HG03571 (cell line): ENCODE measurements at regions not wholly inside any gene's neighbourhood (a gene's known extent, or its start where the extent isn't known, plus 50 kb on each side); places are given as distances from the start of the nearest gene placed in this dataset.

ENCODE experiments used
- ATAC-seq: cut with Tn5 transposase; IDR thresholded peaks from one replicate; pipeline ENCODE4 v1.9.1; 2021; ENCODE audit not compliant: unreplicated experiment

GRCh38 chr16:55041540-55042234, 111.0 kb downstream of the IRX5 start:
- no peak for ATAC-seq

- ATAC-seq, result no peak
Measured at GRCh38 chr16:55042556-55043432, 112.1 kb downstream of the IRX5 start.

GRCh38 chr16:55043499-55043898, 112.8 kb downstream of the IRX5 start:
- ATAC-seq, result no peak

- no peak for ATAC-seq
Measured at GRCh38 chr16:55044201-55044975, 113.7 kb downstream of the IRX5 start.

GRCh38 chr16:55045329-55045728, 114.7 kb downstream of the IRX5 start:
- no peak for ATAC-seq

- no peak for ATAC-seq
Measured at GRCh38 chr16:55045756-55046460, 115.2 kb downstream of the IRX5 start.

- no peak for ATAC-seq
Measured at GRCh38 chr16:55046513-55046912, 115.8 kb downstream of the IRX5 start.

GRCh38 chr16:55046916-55047315, 116.3 kb downstream of the IRX5 start:
- no peak for ATAC-seq

- ATAC-seq, result no peak
Measured at GRCh38 chr16:55047331-55047730, 116.7 kb downstream of the IRX5 start.

GRCh38 chr16:55047903-55048497, 117.3 kb downstream of the IRX5 start:
- ATAC-seq, result no peak

GRCh38 chr16:55048745-55049144, 118.1 kb downstream of the IRX5 start:
- ATAC-seq, result no peak

- no peak for ATAC-seq
Measured at GRCh38 chr16:55051571-55052347, 121.1 kb downstream of the IRX5 start.

- ATAC-seq, result no peak
Measured at GRCh38 chr16:55052348-55052734, 121.7 kb downstream of the IRX5 start.

GRCh38 chr16:55052741-55053415, 122.2 kb downstream of the IRX5 start:
- ATAC-seq, result no peak

GRCh38 chr16:55055262-55055661, 124.6 kb downstream of the IRX5 start:
- no peak for ATAC-seq

- ATAC-seq, result no peak
Measured at GRCh38 chr16:55056585-55057401, 126.1 kb downstream of the IRX5 start.

GRCh38 chr16:55057866-55058265, 127.2 kb downstream of the IRX5 start:
- ATAC-seq, result no peak

- ATAC-seq, result no peak
Measured at GRCh38 chr16:55058576-55058975, 127.9 kb downstream of the IRX5 start.
